ENCODE measurements at regions not wholly inside any gene's neighbourhood (a gene's known extent, or its start where the extent isn't known, plus 50 kb on each side); places are given as distances from the start of the nearest gene placed in this dataset.

GRCh38 chr6:90975741-90976140 lies 388.9 kb upstream of the MAP3K7 start:
- Histone ChIP-seq H3K27me3 (replicated peaks in 1 of 2; ENCODE audit: control insufficient read depth in 2 of 2, insufficient read depth in 2 of 2, low read length in 1 of 2) (no peaks in the 10 kb centered on the region), H3K36me3 (ENCODE audit: control insufficient read depth in 2 of 2, insufficient read depth in 2 of 2, low read length in 1 of 2) (no peaks in the 10 kb centered on the region), H3K27ac (ENCODE audit: control insufficient read depth, insufficient read depth) (no peak overlapping the region), H2AFZ (ENCODE audit: control insufficient read depth, low read depth, low read length) (no peak overlapping the region), H3K9ac (ENCODE audit: control insufficient read depth, insufficient read depth, low read length) (no peak overlapping the region), H3K4me2 (ENCODE audit: control insufficient read depth, insufficient read depth) (no peak overlapping the region), H3K4me3 (no peak overlapping the region), H4K20me1 (ENCODE audit: control insufficient read depth, insufficient read depth) (no peaks in the 10 kb centered on the region), H3K4me1 (ENCODE audit: control insufficient read depth, insufficient read depth, low read length) (no peaks in the 10 kb centered on the region), H3K9me3 (replicated peaks; ENCODE audit: control insufficient read depth, insufficient read depth, low read length) (no peaks in the 10 kb centered on the region), H3K79me2 (ENCODE audit: control insufficient read depth, insufficient read depth, low read length) (no peaks in the 10 kb centered on the region)
- in situ Hi-C loops (cut with MboI) = no loop called here
- intact Hi-C loops (cut with micrococcal nuclease; ENCODE audit: unreplicated experiment) = no loop called here
- no TSS peak for BruUV-seq (replicated peaks)
- WGBS (ENCODE audit: insufficient coverage, insufficient replicate concordance, low lambda C conversion rate, missing lambda C conversion rate) = 0% methylated on average over 2 of the region's 2 CpGs
- ChIA-PET POLR2A (no interaction called here), SMC1A (ENCODE audit: uncharacterized antibody, unreplicated experiment) (interaction anchor here (1.2 kb wide), 1 partner anchor 7 kb away, joined by 3 read pairs; no protein-coding TSS in a partner anchor), CTCF (no interaction called here), RAD21 (ENCODE audit: unreplicated experiment) (no interaction called here)
- no peak for FAIRE-seq
- no peak for ATAC-seq
- no peak for TF ChIP-seq YY1 (IDR thresholded peaks at IDR 0.05; ENCODE audit: low read depth, low read length)
- no peak for TF ChIP-seq RAD51 (IDR thresholded peaks at IDR 0.05)
- TF ChIP-seq FOXK2 (IDR thresholded peaks at IDR 0.05) = no peak
- DNase-seq (ENCODE audit: low read depth, low spot score) = no peak

GRCh38 chr6:90973188-90973587 lies 386.3 kb upstream of the MAP3K7 start:
- DNase-seq (ENCODE audit: low read depth, low spot score) = no peak
- RAD21 ChIA-PET (ENCODE audit: unreplicated experiment) = no interaction called here
- ATAC-seq = no peak

More at GRCh38 chr6:90973188-90973587, 386.3 kb upstream of the MAP3K7 start:
- TF ChIP-seq NR2C1 (IDR thresholded peaks at IDR 0.05) = no peak
- H3K4me3 ChIP-seq = no peak overlapping the region
- in situ Hi-C loops (cut with MboI) = no loop called here
- ChIA-PET SMC1A (ENCODE audit: uncharacterized antibody, unreplicated experiment) (interaction anchor here (0.9 to 1.1 kb wide), 2 partner anchors 27 to 63 kb away, joined by 3 read pairs; no protein-coding TSS in a partner anchor), POLR2A (no interaction called here), CTCF (interaction anchor here (0.9 kb wide), 1 partner anchor 33 kb away, joined by 3 read pairs; no protein-coding TSS in a partner anchor)
- FAIRE-seq = no peak
- no peak overlapping the region for H3K9ac ChIP-seq (ENCODE audit: control insufficient read depth, insufficient read depth, low read length)
- H3K36me3 ChIP-seq (ENCODE audit: control insufficient read depth in 2 of 2, insufficient read depth in 2 of 2, low read length in 1 of 2) = no peaks in the 10 kb centered on the region
- H3K4me2 ChIP-seq (ENCODE audit: control insufficient read depth, insufficient read depth) = no peak overlapping the region
- H2AFZ ChIP-seq (ENCODE audit: control insufficient read depth, low read depth, low read length) = no peak overlapping the region
- H3K4me1 ChIP-seq (ENCODE audit: control insufficient read depth, insufficient read depth, low read length) = no peaks in the 10 kb centered on the region
- intact Hi-C loops (cut with micrococcal nuclease; ENCODE audit: unreplicated experiment) = no loop called here
- no peaks in the 10 kb centered on the region for H3K27me3 ChIP-seq (replicated peaks in 1 of 2; ENCODE audit: control insufficient read depth in 2 of 2, insufficient read depth in 2 of 2, low read length in 1 of 2)
- no TSS peak for BruUV-seq (replicated peaks)
- H4K20me1 ChIP-seq (ENCODE audit: control insufficient read depth, insufficient read depth) = no peaks in the 10 kb centered on the region
- no peak overlapping the region for H3K27ac ChIP-seq (ENCODE audit: control insufficient read depth, insufficient read depth)
- no peaks in the 10 kb centered on the region for H3K79me2 ChIP-seq (ENCODE audit: control insufficient read depth, insufficient read depth, low read length)
- H3K9me3 ChIP-seq (replicated peaks; ENCODE audit: control insufficient read depth, insufficient read depth, low read length) = no peaks in the 10 kb centered on the region

Measured in GM12878 (cell line).